ENCODE measurements at regions not wholly inside any gene's neighbourhood (a gene's known extent, or its start where the extent isn't known, plus 50 kb on each side); places are given as distances from the start of the nearest gene placed in this dataset.
A peak's percentile ranks its signal among the peaks of the same experiment; 100 is the strongest.

DNA sequence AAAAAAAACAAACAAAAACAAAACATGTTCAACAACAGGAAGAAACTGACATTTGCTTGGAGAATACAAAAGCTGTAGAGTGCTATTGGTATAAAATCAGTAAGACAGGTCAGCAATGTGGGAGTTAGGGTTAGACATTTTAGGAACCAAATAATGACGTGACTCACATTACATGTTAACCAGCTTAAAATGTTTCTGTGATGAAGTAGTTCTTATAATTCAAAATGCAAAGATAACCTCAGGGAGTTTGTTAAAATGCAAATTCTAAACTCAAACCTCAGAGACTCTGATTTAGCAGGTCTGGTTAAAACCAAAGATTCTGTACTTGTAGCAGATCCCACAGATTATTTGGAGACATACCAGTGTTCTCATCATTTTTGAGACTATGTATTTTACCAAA lies 549.4 kb upstream of the SLITRK1 start (continued):
- TF ChIP-seq, protein P1, sequence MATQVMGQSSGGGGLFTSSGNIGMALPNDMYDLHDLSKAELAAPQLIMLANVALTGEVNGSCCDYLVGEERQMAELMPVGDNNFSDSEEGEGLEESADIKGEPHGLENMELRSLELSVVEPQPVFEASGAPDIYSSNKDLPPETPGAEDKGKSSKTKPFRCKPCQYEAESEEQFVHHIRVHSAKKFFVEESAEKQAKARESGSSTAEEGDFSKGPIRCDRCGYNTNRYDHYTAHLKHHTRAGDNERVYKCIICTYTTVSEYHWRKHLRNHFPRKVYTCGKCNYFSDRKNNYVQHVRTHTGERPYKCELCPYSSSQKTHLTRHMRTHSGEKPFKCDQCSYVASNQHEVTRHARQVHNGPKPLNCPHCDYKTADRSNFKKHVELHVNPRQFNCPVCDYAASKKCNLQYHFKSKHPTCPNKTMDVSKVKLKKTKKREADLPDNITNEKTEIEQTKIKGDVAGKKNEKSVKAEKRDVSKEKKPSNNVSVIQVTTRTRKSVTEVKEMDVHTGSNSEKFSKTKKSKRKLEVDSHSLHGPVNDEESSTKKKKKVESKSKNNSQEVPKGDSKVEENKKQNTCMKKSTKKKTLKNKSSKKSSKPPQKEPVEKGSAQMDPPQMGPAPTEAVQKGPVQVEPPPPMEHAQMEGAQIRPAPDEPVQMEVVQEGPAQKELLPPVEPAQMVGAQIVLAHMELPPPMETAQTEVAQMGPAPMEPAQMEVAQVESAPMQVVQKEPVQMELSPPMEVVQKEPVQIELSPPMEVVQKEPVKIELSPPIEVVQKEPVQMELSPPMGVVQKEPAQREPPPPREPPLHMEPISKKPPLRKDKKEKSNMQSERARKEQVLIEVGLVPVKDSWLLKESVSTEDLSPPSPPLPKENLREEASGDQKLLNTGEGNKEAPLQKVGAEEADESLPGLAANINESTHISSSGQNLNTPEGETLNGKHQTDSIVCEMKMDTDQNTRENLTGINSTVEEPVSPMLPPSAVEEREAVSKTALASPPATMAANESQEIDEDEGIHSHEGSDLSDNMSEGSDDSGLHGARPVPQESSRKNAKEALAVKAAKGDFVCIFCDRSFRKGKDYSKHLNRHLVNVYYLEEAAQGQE (IDR thresholded peaks at IDR 0.05; ENCODE audit: unreplicated experiment) = no peak
- no peak for TF ChIP-seq NANOG (IDR thresholded peaks at IDR 0.05; ENCODE audit: borderline replicate concordance)

DNA sequence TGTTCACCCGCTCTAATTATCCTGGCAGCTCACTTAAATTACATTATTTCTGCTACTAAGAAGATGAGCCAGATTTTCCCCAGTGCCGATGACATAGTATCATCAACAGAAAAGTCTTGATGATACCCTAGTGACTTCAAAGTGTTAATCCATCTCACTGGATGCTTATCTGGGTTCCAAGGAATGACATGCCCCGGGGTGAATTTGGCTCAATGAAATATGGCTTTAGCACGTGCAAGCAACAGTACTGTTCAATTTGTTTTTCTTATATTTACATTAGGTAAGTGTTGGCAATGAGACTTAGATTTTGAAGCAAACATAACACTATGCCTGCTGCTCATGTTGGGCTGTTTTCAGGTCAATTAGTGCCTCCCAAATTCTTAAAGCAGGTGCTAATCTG lies 548.2 kb upstream of the SLITRK1 start:
- H3K36me3 ChIP-seq (ENCODE audit: insufficient read depth) = no peaks in the 10 kb centered on the region
- no peaks in the 10 kb centered on the region for H3K4me1 ChIP-seq (ENCODE audit: insufficient read depth)
- ATAC-seq (no peak), DNase-seq (ENCODE audit: low spot score) (no peak)
- H3K4me1 Mint-ChIP-seq = peaks cover 6% of the 10 kb centered on the region; the same call in 2 of the 3 replicates
- H3K27me3 ChIP-seq (ENCODE audit: insufficient read depth) = no peaks in the 10 kb centered on the region
- no peaks in the 10 kb centered on the region for H3K27me3 Mint-ChIP-seq (ENCODE audit: insufficient read depth, low read depth, poor library complexity)
- no peaks in the 10 kb centered on the region for H3K9me2 ChIP-seq (ENCODE audit: insufficient read depth)
- H2AFZ ChIP-seq = 0 out of 2 replicates have a peak overlapping the region, but pooled peaks have one; percentile 36
- H3K4me2 ChIP-seq = no peak overlapping the region
- H3F3A ChIP-seq (replicated peaks; ENCODE audit: low read depth) = no peaks in the 10 kb centered on the region
- no peak overlapping the region for H3K4me3 ChIP-seq
- no peak overlapping the region for H3K27ac ChIP-seq (ENCODE audit: low read depth)
- H3K4me3 Mint-ChIP-seq = no peak overlapping the region
- H3K36me3 Mint-ChIP-seq (ENCODE audit: low read depth) = no peaks in the 10 kb centered on the region
- H3K79me2 ChIP-seq (replicated peaks; ENCODE audit: insufficient read depth) = no peaks in the 10 kb centered on the region
- H3K27ac Mint-ChIP-seq = no peak overlapping the region
- H3K9me3 Mint-ChIP-seq = no peaks in the 10 kb centered on the region
- TF ChIP-seq, protein P2, sequence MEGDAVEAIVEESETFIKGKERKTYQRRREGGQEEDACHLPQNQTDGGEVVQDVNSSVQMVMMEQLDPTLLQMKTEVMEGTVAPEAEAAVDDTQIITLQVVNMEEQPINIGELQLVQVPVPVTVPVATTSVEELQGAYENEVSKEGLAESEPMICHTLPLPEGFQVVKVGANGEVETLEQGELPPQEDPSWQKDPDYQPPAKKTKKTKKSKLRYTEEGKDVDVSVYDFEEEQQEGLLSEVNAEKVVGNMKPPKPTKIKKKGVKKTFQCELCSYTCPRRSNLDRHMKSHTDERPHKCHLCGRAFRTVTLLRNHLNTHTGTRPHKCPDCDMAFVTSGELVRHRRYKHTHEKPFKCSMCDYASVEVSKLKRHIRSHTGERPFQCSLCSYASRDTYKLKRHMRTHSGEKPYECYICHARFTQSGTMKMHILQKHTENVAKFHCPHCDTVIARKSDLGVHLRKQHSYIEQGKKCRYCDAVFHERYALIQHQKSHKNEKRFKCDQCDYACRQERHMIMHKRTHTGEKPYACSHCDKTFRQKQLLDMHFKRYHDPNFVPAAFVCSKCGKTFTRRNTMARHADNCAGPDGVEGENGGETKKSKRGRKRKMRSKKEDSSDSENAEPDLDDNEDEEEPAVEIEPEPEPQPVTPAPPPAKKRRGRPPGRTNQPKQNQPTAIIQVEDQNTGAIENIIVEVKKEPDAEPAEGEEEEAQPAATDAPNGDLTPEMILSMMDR (conservative IDR thresholded peaks at IDR 0.05; ENCODE audit: low read depth in 2 of 2) = no peak
- TF ChIP-seq, protein P3, sequence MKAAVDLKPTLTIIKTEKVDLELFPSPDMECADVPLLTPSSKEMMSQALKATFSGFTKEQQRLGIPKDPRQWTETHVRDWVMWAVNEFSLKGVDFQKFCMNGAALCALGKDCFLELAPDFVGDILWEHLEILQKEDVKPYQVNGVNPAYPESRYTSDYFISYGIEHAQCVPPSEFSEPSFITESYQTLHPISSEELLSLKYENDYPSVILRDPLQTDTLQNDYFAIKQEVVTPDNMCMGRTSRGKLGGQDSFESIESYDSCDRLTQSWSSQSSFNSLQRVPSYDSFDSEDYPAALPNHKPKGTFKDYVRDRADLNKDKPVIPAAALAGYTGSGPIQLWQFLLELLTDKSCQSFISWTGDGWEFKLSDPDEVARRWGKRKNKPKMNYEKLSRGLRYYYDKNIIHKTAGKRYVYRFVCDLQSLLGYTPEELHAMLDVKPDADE (IDR thresholded peaks at IDR 0.05) = no peak
- TF ChIP-seq NANOG (IDR thresholded peaks at IDR 0.05; ENCODE audit: borderline replicate concordance) (no peak), EZH2phosphoT487 (IDR thresholded peaks at IDR 0.05; ENCODE audit: unreplicated experiment) (no peak), POLR2AphosphoS5 (IDR thresholded peaks at IDR 0.05; ENCODE audit: low read depth) (no peak), STAT1 (IDR thresholded peaks at IDR 0.05; ENCODE audit: unreplicated experiment) (no peak)
- TF ChIP-seq, protein P1 (IDR thresholded peaks at IDR 0.05; ENCODE audit: unreplicated experiment) = no peak
- TF ChIP-seq, protein P4, sequence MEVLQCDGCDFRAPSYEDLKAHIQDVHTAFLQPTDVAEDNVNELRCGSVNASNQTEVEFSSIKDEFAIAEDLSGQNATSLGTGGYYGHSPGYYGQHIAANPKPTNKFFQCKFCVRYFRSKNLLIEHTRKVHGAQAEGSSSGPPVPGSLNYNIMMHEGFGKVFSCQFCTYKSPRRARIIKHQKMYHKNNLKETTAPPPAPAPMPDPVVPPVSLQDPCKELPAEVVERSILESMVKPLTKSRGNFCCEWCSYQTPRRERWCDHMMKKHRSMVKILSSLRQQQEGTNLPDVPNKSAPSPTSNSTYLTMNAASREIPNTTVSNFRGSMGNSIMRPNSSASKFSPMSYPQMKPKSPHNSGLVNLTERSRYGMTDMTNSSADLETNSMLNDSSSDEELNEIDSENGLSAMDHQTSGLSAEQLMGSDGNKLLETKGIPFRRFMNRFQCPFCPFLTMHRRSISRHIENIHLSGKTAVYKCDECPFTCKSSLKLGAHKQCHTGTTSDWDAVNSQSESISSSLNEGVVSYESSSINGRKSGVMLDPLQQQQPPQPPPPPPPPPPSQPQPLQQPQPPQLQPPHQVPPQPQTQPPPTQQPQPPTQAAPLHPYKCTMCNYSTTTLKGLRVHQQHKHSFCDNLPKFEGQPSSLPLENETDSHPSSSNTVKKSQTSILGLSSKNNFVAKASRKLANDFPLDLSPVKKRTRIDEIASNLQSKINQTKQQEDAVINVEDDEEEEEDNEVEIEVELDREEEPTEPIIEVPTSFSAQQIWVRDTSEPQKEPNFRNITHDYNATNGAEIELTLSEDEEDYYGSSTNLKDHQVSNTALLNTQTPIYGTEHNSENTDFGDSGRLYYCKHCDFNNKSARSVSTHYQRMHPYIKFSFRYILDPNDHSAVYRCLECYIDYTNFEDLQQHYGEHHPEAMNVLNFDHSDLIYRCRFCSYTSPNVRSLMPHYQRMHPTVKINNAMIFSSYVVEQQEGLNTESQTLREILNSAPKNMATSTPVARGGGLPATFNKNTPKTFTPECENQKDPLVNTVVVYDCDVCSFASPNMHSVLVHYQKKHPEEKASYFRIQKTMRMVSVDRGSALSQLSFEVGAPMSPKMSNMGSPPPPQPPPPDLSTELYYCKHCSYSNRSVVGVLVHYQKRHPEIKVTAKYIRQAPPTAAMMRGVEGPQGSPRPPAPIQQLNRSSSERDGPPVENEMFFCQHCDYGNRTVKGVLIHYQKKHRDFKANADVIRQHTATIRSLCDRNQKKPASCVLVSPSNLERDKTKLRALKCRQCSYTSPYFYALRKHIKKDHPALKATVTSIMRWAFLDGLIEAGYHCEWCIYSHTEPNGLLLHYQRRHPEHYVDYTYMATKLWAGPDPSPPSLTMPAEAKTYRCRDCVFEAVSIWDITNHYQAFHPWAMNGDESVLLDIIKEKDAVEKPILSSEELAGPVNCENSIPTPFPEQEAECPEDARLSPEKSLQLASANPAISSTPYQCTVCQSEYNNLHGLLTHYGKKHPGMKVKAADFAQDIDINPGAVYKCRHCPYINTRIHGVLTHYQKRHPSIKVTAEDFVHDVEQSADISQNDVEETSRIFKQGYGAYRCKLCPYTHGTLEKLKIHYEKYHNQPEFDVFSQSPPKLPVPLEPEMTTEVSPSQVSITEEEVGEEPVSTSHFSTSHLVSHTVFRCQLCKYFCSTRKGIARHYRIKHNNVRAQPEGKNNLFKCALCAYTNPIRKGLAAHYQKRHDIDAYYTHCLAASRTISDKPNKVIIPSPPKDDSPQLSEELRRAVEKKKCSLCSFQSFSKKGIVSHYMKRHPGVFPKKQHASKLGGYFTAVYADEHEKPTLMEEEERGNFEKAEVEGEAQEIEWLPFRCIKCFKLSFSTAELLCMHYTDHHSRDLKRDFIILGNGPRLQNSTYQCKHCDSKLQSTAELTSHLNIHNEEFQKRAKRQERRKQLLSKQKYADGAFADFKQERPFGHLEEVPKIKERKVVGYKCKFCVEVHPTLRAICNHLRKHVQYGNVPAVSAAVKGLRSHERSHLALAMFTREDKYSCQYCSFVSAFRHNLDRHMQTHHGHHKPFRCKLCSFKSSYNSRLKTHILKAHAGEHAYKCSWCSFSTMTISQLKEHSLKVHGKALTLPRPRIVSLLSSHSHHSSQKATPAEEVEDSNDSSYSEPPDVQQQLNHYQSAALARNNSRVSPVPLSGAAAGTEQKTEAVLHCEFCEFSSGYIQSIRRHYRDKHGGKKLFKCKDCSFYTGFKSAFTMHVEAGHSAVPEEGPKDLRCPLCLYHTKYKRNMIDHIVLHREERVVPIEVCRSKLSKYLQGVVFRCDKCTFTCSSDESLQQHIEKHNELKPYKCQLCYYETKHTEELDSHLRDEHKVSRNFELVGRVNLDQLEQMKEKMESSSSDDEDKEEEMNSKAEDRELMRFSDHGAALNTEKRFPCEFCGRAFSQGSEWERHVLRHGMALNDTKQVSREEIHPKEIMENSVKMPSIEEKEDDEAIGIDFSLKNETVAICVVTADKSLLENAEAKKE (CRISPR knock-in tag; IDR thresholded peaks at IDR 0.05) = no peak
- no peaks in the 10 kb centered on the region for H4K20me1 ChIP-seq (replicated peaks; ENCODE audit: insufficient read depth)
